Neuronal stem cell (in vitro differentiated cells): ENCODE measurements at regions not wholly inside any gene's neighbourhood (a gene's known extent, or its start where the extent isn't known, plus 50 kb on each side); places are given as distances from the start of the nearest gene placed in this dataset.

Experiments
- DNase-seq: peaks from one replicate; pipeline ENCODE4 v3.0.0-alpha.2; 2013; ENCODE audit warnings: low spot score
- H2AFZ ChIP-seq: one replicate; pipeline ENCODE4 v1.6.1; 2013; ENCODE audit warnings: mild to moderate bottlenecking, low read length, inconsistent platforms
- H2AK5ac ChIP-seq: 2 replicates; pipeline ENCODE4 v1.6.1; 2013; ENCODE audit warnings: low read depth, mild to moderate bottlenecking, inconsistent platforms, low read length, moderate library complexity, mixed read lengths
- H2BK120ac ChIP-seq: 2 replicates; pipeline ENCODE4 v1.6.1; 2013; ENCODE audit warnings: low read depth, mild to moderate bottlenecking, inconsistent platforms, low read length, moderate library complexity, mixed read lengths
- H2BK12ac ChIP-seq: one replicate; pipeline ENCODE4 v1.6.1; 2013; ENCODE audit warnings: low read length, inconsistent platforms
- H2BK15ac ChIP-seq: 2 replicates; pipeline ENCODE4 v1.6.1; 2013; ENCODE audit warnings: mild to moderate bottlenecking, low read length, inconsistent platforms, mixed read lengths
- H2BK5ac ChIP-seq: one replicate; pipeline ENCODE4 v1.6.1; 2013; ENCODE audit warnings: inconsistent platforms, mild to moderate bottlenecking, low read length, moderate library complexity
- H3K14ac ChIP-seq: one replicate; pipeline ENCODE4 v1.6.1; 2013; ENCODE audit warnings: low read length, inconsistent platforms
- H3K18ac ChIP-seq: 2 replicates; pipeline ENCODE4 v1.6.1; 2013; ENCODE audit warnings: low read length, inconsistent platforms
- H3K23ac ChIP-seq: 2 replicates; pipeline ENCODE4 v1.6.1; 2013; ENCODE audit warnings: low read depth, mild to moderate bottlenecking, mixed read lengths, low read length, inconsistent platforms; ENCODE audit not compliant: poor library complexity
- H3K27ac ChIP-seq: replicated peaks from 3 replicates; pipeline ENCODE4 v1.5.1; 2013; ENCODE audit warnings: low read length, inconsistent platforms
- H3K27me3 ChIP-seq, 3 experiments: 2 replicates each; pipeline ENCODE4 v1.6.1; 2013; ENCODE audit warnings: low read length in 3 of 3, mild to moderate bottlenecking in 2 of 3, inconsistent platforms in 1 of 3, low read depth in 1 of 3, mixed read lengths in 1 of 3, moderate library complexity in 1 of 3; ENCODE audit not compliant: control insufficient read depth in 3 of 3, insufficient read depth in 3 of 3
- H3K36me3 ChIP-seq, 2 donors: replicated peaks in 1 of 2; 2 replicates each; pipeline ENCODE4 v1.6.1; 2013; ENCODE audit warnings: low read length in 2 of 2; ENCODE audit not compliant: control insufficient read depth in 2 of 2, insufficient read depth in 2 of 2
- H3K4ac ChIP-seq: 2 replicates; pipeline ENCODE4 v1.6.1; 2013; ENCODE audit warnings: inconsistent platforms, mild to moderate bottlenecking, low read length, moderate library complexity
- H3K4me1 ChIP-seq, 2 donors: 1 replicate in 1 of 2; 2 replicates in 1 of 2; pipeline ENCODE4 v1.6.1; 2013; ENCODE audit warnings: low read length in 2 of 2, low read depth in 1 of 2; ENCODE audit not compliant: control insufficient read depth in 2 of 2, insufficient read depth in 1 of 2
- H3K4me2 ChIP-seq: one replicate; pipeline ENCODE4 v1.6.1; 2013; ENCODE audit warnings: mild to moderate bottlenecking, low read length, inconsistent platforms; ENCODE audit not compliant: insufficient read depth, poor library complexity, severe bottlenecking
- H3K4me3 ChIP-seq, 2 donors: 2 replicates each; pipeline ENCODE4 v1.5.1; 2013; ENCODE audit warnings: low read length in 2 of 2, mild to moderate bottlenecking in 2 of 2, inconsistent platforms in 1 of 2, moderate library complexity in 1 of 2
- H3K79me1 ChIP-seq: one replicate; pipeline ENCODE4 v1.6.1; 2013; ENCODE audit warnings: low read depth, mild to moderate bottlenecking, inconsistent platforms, low read length, moderate library complexity
- H3K9ac ChIP-seq: one replicate; pipeline ENCODE4 v1.6.1; 2013; ENCODE audit warnings: mild to moderate bottlenecking, low read depth, low read length, inconsistent platforms; ENCODE audit not compliant: poor library complexity
- H3K9me3 ChIP-seq, 2 donors: replicated peaks in 1 of 2; 2 replicates each; pipeline versions ENCODE3 to v1.6.1; 2013; ENCODE audit warnings: low read length in 2 of 2, mild to moderate bottlenecking in 2 of 2, inconsistent platforms in 1 of 2, low read depth in 1 of 2, mixed read lengths in 1 of 2, moderate library complexity in 1 of 2; ENCODE audit not compliant: control insufficient read depth in 2 of 2, insufficient read depth in 1 of 2
- H4K8ac ChIP-seq: one replicate; pipeline ENCODE4 v1.6.1; 2013; ENCODE audit warnings: low read depth, mild to moderate bottlenecking, inconsistent platforms, low read length, moderate library complexity
- H4K91ac ChIP-seq: one replicate; pipeline ENCODE4 v1.6.1; 2013; ENCODE audit warnings: low read length, low read depth, mild to moderate bottlenecking, inconsistent platforms; ENCODE audit not compliant: poor library complexity
- WGBS, 2 donors: extraction: QIAGEN DNeasy Blood & Tissue Kit; methylation state at CpG; one replicate each; pipeline ENCODE4 v1.1.7; 2013; ENCODE audit warnings: missing lambda C conversion rate in 2 of 2, mixed read lengths in 1 of 2; ENCODE audit not compliant: insufficient read length in 2 of 2, insufficient replicate concordance in 1 of 2; ENCODE audit errors: extremely low coverage in 2 of 2; 5-methylcytosine and 5-hydroxymethylcytosine counted together

DNA sequence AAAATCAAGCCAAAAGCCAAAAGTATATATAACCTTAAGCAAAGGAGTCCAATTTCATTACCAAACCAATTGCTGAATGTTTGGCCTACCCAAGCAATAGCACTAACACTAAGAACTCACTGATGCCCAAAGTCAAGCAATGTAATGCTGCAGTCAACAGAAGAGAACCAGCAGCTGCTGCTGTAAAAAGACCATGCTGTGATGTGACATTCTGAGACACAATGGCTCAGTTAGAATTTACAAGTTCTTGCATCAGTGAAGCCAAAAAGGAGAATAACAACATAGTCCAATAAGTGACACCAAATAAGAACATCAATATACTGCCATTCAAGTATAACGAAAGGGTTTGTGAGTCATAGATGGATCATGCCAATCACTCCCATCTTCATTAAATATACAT lies 514.0 kb upstream of the DIAPH2 start:
- Histone ChIP-seq H3K9ac (no peak overlapping the region), H3K23ac (no peak overlapping the region), H3K18ac (no peak overlapping the region), H3K4me1 (no peaks in the 10 kb centered on the region), H3K4me2 (no peak overlapping the region), H3K27ac (no peak overlapping the region), H2AFZ (no peak overlapping the region), H3K4me3 (no peak overlapping the region), H3K4ac (no peak overlapping the region), H3K14ac (no peak overlapping the region), H3K79me1 (no peaks in the 10 kb centered on the region), H3K9me3 (no peaks in the 10 kb centered on the region), H4K91ac (no peak overlapping the region), H2AK5ac (no peak overlapping the region), H2BK12ac (no peak overlapping the region), H3K27me3 (no peaks in the 10 kb centered on the region), H2BK15ac (no peak overlapping the region), H4K8ac (no peak overlapping the region), H2BK120ac (no peak overlapping the region), H2BK5ac (no peak overlapping the region), H3K36me3 (no peaks in the 10 kb centered on the region)
- no CpG with 5 or more reads among the region's 1 CpG for WGBS, 2 donors
- no peak for DNase-seq

DNA sequence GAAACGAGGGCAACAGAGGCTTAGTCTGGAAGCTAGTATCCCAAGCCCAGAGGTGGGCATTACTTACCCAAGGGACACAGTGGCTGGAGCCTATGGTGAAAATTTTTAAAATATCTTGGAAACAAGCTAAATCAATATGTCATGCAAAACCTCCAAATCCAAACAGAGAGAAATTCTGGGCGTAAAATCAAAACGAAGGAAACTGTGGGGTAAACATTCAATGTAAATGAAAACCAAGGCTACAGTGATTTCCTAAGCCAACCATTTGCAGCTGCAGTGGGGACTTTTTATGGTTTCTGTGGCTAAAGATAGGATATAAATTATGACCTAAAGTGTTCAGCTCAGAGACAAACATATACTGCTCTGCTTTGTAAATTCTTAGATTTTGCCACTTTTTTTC lies 507.7 kb upstream of the DIAPH2 start:
- H2AK5ac ChIP-seq = no peak overlapping the region
- H3K4me1 ChIP-seq = peaks cover 0 to 4% of the 10 kb centered on the region in 2 donors
- H2AFZ ChIP-seq = no peak overlapping the region
- no peak overlapping the region for H2BK12ac ChIP-seq
- H4K8ac ChIP-seq = no peak overlapping the region
- no CpG with 5 or more reads among the region's 3 CpGs for WGBS, 2 donors
- H3K36me3 ChIP-seq = no peaks in the 10 kb centered on the region
- no peak overlapping the region for H3K18ac ChIP-seq
- H3K14ac ChIP-seq = no peak overlapping the region
- no peak overlapping the region for H2BK15ac ChIP-seq
- H3K27me3 ChIP-seq = no peaks in the 10 kb centered on the region
- no peak overlapping the region for H3K4me3 ChIP-seq
- no peak overlapping the region for H3K4me2 ChIP-seq
- no peak overlapping the region for H2BK120ac ChIP-seq
- H3K23ac ChIP-seq = no peak overlapping the region
- H3K4ac ChIP-seq = no peak overlapping the region
- H3K27ac ChIP-seq = no peak overlapping the region
- H2BK5ac ChIP-seq = no peak overlapping the region
- H3K9ac ChIP-seq = no peak overlapping the region
- H4K91ac ChIP-seq = no peak overlapping the region
- H3K79me1 ChIP-seq = no peaks in the 10 kb centered on the region
- DNase-seq = no peak
- H3K9me3 ChIP-seq = no peaks in the 10 kb centered on the region

GRCh38 chrX:96181605-96182004 lies 503.0 kb upstream of the DIAPH2 start:
- no peak overlapping the region for H3K9ac ChIP-seq
- H2AFZ ChIP-seq = peak overlapping the region; percentile 61
- no peak overlapping the region for H4K91ac ChIP-seq
- no peak overlapping the region for H2BK120ac ChIP-seq
- no peak overlapping the region for H3K27ac ChIP-seq
- H3K27me3 ChIP-seq = no peaks in the 10 kb centered on the region
- peaks cover 0 to 4% of the 10 kb centered on the region in 2 donors for H3K4me1 ChIP-seq
- H3K18ac ChIP-seq = no peak overlapping the region
- DNase-seq = no peak
- H2BK12ac ChIP-seq = no peak overlapping the region
- no peak overlapping the region for H2BK5ac ChIP-seq
- H4K8ac ChIP-seq = no peak overlapping the region
- H3K14ac ChIP-seq = no peak overlapping the region
- no peak overlapping the region for H3K23ac ChIP-seq
- no peak overlapping the region for H2AK5ac ChIP-seq
- H3K4me2 ChIP-seq = no peak overlapping the region
- no peaks in the 10 kb centered on the region for H3K36me3 ChIP-seq
- no peaks in the 10 kb centered on the region for H3K9me3 ChIP-seq
- no peak overlapping the region for H3K4me3 ChIP-seq
- no peak overlapping the region for H2BK15ac ChIP-seq
- H3K4ac ChIP-seq = no peak overlapping the region
- no CpG with 5 or more reads among the region's 4 CpGs for WGBS, 2 donors
- H3K79me1 ChIP-seq = no peaks in the 10 kb centered on the region

DNA sequence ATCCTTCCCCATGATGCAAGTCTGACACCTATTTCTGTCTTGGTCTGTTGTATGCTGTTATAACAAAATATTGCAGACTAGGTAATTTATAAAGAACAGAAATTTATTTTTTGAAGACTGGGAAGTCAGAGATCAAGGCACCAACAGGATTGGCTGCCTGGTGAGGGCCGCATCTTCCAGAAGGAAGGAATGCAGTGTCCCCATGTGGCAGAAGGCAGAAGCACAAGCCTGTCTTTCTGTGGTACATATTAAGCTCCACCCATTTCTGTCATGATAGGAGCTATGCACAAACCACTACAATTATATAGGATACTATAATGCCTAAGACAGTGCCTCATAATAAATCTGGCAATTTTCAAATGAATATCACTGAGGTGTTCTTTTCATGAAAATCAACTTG lies 502.3 kb upstream of the DIAPH2 start:
- H4K91ac ChIP-seq = no peak overlapping the region
- no peak overlapping the region for H3K18ac ChIP-seq
- no CpG with 5 or more reads among the region's 1 CpG for WGBS, 2 donors
- no peak overlapping the region for H3K4ac ChIP-seq
- H3K36me3 ChIP-seq = no peaks in the 10 kb centered on the region
- no peak overlapping the region for H2BK120ac ChIP-seq
- H3K4me1 ChIP-seq = peaks cover 0 to 4% of the 10 kb centered on the region in 2 donors
- no peak for DNase-seq
- H3K23ac ChIP-seq = no peak overlapping the region
- H2AFZ ChIP-seq = no peak overlapping the region
- no peak overlapping the region for H3K4me2 ChIP-seq
- no peak overlapping the region for H2BK5ac ChIP-seq
- no peak overlapping the region for H4K8ac ChIP-seq
- no peak overlapping the region for H2BK15ac ChIP-seq
- no peak overlapping the region for H2BK12ac ChIP-seq
- no peaks in the 10 kb centered on the region for H3K27me3 ChIP-seq
- no peaks in the 10 kb centered on the region for H3K79me1 ChIP-seq
- H2AK5ac ChIP-seq = no peak overlapping the region
- H3K27ac ChIP-seq = no peak overlapping the region
- no peak overlapping the region for H3K9ac ChIP-seq
- H3K14ac ChIP-seq = no peak overlapping the region
- H3K4me3 ChIP-seq = no peak overlapping the region
- no peaks in the 10 kb centered on the region for H3K9me3 ChIP-seq
